Liver (tissue), 8 donors: ENCODE measurements at regions not wholly inside any gene's neighbourhood (a gene's known extent, or its start where the extent isn't known, plus 50 kb on each side); places are given as distances from the start of the nearest gene placed in this dataset.

Experiments
- DNase-seq: peaks from one replicate; pipeline ENCODE4 v3.0.0-alpha.2; 2017; ENCODE audit warnings: low spot score
- H3K27ac ChIP-seq, 2 donors: one replicate each; pipeline ENCODE4 v1.7.0; 2013; ENCODE audit warnings: inconsistent platforms in 2 of 2, low read length in 2 of 2, control low read depth in 1 of 2, low read depth in 1 of 2, mild to moderate bottlenecking in 1 of 2
- H3K27me3 ChIP-seq, 4 donors: one replicate each; pipeline versions ENCODE4 v1.6.1 to v1.7.0; 2013; ENCODE audit warnings: low read length in 3 of 4, inconsistent platforms in 1 of 4, mild to moderate bottlenecking in 1 of 4, moderate library complexity in 1 of 4; ENCODE audit not compliant: control insufficient read depth in 4 of 4, insufficient read depth in 4 of 4
- H3K36me3 ChIP-seq, 4 donors: one replicate each; pipeline versions ENCODE4 v1.6.1 to v1.7.0; 2013; ENCODE audit warnings: low read length in 3 of 4, mild to moderate bottlenecking in 3 of 4, low read depth in 1 of 4, moderate library complexity in 1 of 4; ENCODE audit not compliant: control insufficient read depth in 4 of 4, insufficient read depth in 3 of 4
- H3K4me1 ChIP-seq, 4 donors: one replicate each; pipeline versions ENCODE4 v1.6.1 to v1.7.0; 2013; ENCODE audit warnings: low read length in 3 of 4, mild to moderate bottlenecking in 3 of 4, moderate library complexity in 1 of 4; ENCODE audit not compliant: control insufficient read depth in 4 of 4, insufficient read depth in 4 of 4
- H3K4me3 ChIP-seq, 3 donors: one replicate each; pipeline versions ENCODE4 v1.6.1 to v1.7.0; 2013; ENCODE audit warnings: low read length in 3 of 3, control low read depth in 1 of 3, low read depth in 1 of 3, mild to moderate bottlenecking in 1 of 3
- H3K9ac ChIP-seq, 2 donors: one replicate each; pipeline ENCODE4 v1.7.0; 2013; ENCODE audit warnings: low read length in 2 of 2, mild to moderate bottlenecking in 2 of 2, moderate library complexity in 2 of 2, control low read depth in 1 of 2, low read depth in 1 of 2
- H3K9me3 ChIP-seq, 4 donors: one replicate each; pipeline versions ENCODE4 v1.6.1 to v1.7.0; 2013; ENCODE audit warnings: low read length in 3 of 4; ENCODE audit not compliant: control insufficient read depth in 4 of 4
- EGR1 ChIP-seq, 2 donors: IDR thresholded peaks; 2 replicates each; pipeline ENCODE4 v1.6.1; 2016 to 2018; ENCODE audit warnings: antibody characterized with exemption in 2 of 2, low read depth in 2 of 2
- FOXA1 ChIP-seq: IDR thresholded peaks from 2 replicates; pipeline ENCODE4 v1.6.1; 2016; ENCODE audit warnings: antibody characterized with exemption
- FOXA2 ChIP-seq: IDR thresholded peaks from 2 replicates; pipeline ENCODE4 v1.6.1; 2016; ENCODE audit warnings: antibody characterized with exemption
- HNF4A ChIP-seq, 2 donors: conservative IDR thresholded peaks; 2 replicates each; pipeline ENCODE4 v1.6.1; 2016; ENCODE audit warnings: antibody characterized with exemption in 2 of 2, mild to moderate bottlenecking in 2 of 2
- HNF4G ChIP-seq: IDR thresholded peaks from 2 replicates; pipeline ENCODE4 v1.6.1; 2016; ENCODE audit warnings: antibody characterized with exemption
- JUND ChIP-seq, 2 donors: IDR thresholded peaks; 2 replicates each; pipeline ENCODE4 v1.6.1; 2016; ENCODE audit warnings: antibody characterized with exemption in 2 of 2
- NR2F2 ChIP-seq: IDR thresholded peaks from 2 replicates; pipeline ENCODE4 v1.6.1; 2016; ENCODE audit warnings: antibody characterized with exemption
- RAD21 ChIP-seq, 2 donors: IDR thresholded peaks; 2 replicates each; pipeline ENCODE4 v1.6.1; 2016; ENCODE audit warnings: antibody characterized with exemption in 2 of 2, mild to moderate bottlenecking in 2 of 2
- RXRA ChIP-seq, 2 donors: IDR thresholded peaks; 2 replicates each; pipeline ENCODE4 v1.6.1; 2017 to 2018; ENCODE audit warnings: antibody characterized with exemption in 2 of 2, mild to moderate bottlenecking in 1 of 2
- SP1 ChIP-seq: IDR thresholded peaks from 2 replicates; pipeline ENCODE4 v1.6.1; 2018; ENCODE audit warnings: antibody characterized with exemption, mild to moderate bottlenecking
- TAF1 ChIP-seq: conservative IDR thresholded peaks from 2 replicates; pipeline ENCODE4 v1.6.1; 2016; ENCODE audit warnings: antibody characterized with exemption, mild to moderate bottlenecking
- WGBS: extraction: QIAGEN DNeasy Blood & Tissue Kit; methylation state at CpG from one replicate; pipeline ENCODE4 v1.1.7; 2013; 5-methylcytosine and 5-hydroxymethylcytosine counted together
- TF ChIP-seq, protein P1 (sequence below): fragments of 150-350 bp; IDR thresholded peaks from 2 replicates; pipeline ENCODE4 v1.5.1; 2017; ENCODE audit warnings: improper control_type of control experiment, low read depth, low read length; ENCODE audit not compliant: missing input control
- TF ChIP-seq, protein P2 (sequence below): IDR thresholded peaks from 2 replicates; pipeline ENCODE4 v1.6.1; 2016; ENCODE audit warnings: antibody characterized with exemption, mild to moderate bottlenecking
- TF ChIP-seq, protein P3 (sequence below): IDR thresholded peaks from 2 replicates; pipeline ENCODE4 v1.6.1; 2016; ENCODE audit warnings: antibody characterized with exemption
- TF ChIP-seq, protein P4 (sequence below): IDR thresholded peaks from 2 replicates; pipeline ENCODE4 v1.6.1; 2016; ENCODE audit warnings: antibody characterized with exemption
- donor health status: healthy.
- donor health status: healthy.
- donor health status: healthy.
- donor health status: healthy.
- donor health status: healthy.

DNA sequence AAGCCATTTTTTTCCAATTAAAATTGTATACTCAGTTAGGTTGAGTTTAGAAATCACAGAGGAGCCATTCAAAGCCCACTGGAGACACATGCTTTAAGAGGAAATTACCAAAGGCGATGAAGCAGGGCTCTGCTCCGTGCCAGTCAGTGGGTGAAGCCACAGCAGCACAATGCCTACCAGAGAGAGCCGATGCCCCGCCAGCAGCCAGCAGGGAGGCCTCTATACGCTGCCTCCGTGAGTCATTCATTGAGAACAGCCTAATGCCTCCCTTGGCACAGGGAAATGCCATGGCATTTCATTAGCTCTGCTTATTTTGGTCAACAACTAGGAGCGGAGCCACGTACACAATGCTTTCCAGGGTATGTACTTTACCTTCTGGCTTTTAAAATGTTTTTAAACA, 197.8 kb upstream of the FRMD6 start:
- H3K27ac ChIP-seq: no peak overlapping the region
- peaks cover 0 to 5% (median 3%) of the 10 kb centered on the region in 4 donors for H3K4me1 ChIP-seq
- no peaks in the 10 kb centered on the region for H3K9me3 ChIP-seq
- H3K4me3 ChIP-seq: no peak overlapping the region
- TF ChIP-seq FOXA1 (no peak), EGR1 (IDR thresholded peaks at IDR 0.05; ENCODE audit: low read depth in 2 of 2) (no peak), TAF1 (no peak), JUND (IDR thresholded peaks at IDR 0.05) (no peak), FOXA2 (no peak), SP1 (no peak), RAD21 (IDR thresholded peaks at IDR 0.05) (no peak), HNF4G (no peak)
- TF ChIP-seq, protein P1, sequence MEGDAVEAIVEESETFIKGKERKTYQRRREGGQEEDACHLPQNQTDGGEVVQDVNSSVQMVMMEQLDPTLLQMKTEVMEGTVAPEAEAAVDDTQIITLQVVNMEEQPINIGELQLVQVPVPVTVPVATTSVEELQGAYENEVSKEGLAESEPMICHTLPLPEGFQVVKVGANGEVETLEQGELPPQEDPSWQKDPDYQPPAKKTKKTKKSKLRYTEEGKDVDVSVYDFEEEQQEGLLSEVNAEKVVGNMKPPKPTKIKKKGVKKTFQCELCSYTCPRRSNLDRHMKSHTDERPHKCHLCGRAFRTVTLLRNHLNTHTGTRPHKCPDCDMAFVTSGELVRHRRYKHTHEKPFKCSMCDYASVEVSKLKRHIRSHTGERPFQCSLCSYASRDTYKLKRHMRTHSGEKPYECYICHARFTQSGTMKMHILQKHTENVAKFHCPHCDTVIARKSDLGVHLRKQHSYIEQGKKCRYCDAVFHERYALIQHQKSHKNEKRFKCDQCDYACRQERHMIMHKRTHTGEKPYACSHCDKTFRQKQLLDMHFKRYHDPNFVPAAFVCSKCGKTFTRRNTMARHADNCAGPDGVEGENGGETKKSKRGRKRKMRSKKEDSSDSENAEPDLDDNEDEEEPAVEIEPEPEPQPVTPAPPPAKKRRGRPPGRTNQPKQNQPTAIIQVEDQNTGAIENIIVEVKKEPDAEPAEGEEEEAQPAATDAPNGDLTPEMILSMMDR: no peak
- TF ChIP-seq, protein P2, sequence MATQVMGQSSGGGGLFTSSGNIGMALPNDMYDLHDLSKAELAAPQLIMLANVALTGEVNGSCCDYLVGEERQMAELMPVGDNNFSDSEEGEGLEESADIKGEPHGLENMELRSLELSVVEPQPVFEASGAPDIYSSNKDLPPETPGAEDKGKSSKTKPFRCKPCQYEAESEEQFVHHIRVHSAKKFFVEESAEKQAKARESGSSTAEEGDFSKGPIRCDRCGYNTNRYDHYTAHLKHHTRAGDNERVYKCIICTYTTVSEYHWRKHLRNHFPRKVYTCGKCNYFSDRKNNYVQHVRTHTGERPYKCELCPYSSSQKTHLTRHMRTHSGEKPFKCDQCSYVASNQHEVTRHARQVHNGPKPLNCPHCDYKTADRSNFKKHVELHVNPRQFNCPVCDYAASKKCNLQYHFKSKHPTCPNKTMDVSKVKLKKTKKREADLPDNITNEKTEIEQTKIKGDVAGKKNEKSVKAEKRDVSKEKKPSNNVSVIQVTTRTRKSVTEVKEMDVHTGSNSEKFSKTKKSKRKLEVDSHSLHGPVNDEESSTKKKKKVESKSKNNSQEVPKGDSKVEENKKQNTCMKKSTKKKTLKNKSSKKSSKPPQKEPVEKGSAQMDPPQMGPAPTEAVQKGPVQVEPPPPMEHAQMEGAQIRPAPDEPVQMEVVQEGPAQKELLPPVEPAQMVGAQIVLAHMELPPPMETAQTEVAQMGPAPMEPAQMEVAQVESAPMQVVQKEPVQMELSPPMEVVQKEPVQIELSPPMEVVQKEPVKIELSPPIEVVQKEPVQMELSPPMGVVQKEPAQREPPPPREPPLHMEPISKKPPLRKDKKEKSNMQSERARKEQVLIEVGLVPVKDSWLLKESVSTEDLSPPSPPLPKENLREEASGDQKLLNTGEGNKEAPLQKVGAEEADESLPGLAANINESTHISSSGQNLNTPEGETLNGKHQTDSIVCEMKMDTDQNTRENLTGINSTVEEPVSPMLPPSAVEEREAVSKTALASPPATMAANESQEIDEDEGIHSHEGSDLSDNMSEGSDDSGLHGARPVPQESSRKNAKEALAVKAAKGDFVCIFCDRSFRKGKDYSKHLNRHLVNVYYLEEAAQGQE: no peak
- TF ChIP-seq, protein P3, sequence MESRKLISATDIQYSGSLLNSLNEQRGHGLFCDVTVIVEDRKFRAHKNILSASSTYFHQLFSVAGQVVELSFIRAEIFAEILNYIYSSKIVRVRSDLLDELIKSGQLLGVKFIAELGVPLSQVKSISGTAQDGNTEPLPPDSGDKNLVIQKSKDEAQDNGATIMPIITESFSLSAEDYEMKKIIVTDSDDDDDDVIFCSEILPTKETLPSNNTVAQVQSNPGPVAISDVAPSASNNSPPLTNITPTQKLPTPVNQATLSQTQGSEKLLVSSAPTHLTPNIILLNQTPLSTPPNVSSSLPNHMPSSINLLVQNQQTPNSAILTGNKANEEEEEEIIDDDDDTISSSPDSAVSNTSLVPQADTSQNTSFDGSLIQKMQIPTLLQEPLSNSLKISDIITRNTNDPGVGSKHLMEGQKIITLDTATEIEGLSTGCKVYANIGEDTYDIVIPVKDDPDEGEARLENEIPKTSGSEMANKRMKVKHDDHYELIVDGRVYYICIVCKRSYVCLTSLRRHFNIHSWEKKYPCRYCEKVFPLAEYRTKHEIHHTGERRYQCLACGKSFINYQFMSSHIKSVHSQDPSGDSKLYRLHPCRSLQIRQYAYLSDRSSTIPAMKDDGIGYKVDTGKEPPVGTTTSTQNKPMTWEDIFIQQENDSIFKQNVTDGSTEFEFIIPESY: no peak
- no peaks in the 10 kb centered on the region for H3K27me3 ChIP-seq
- no peak for DNase-seq
- H3K9ac ChIP-seq: no peak overlapping the region
- WGBS: 92% methylated on average over 8 of the region's 8 CpGs
- H3K36me3 ChIP-seq: no peaks in the 10 kb centered on the region

DNA sequence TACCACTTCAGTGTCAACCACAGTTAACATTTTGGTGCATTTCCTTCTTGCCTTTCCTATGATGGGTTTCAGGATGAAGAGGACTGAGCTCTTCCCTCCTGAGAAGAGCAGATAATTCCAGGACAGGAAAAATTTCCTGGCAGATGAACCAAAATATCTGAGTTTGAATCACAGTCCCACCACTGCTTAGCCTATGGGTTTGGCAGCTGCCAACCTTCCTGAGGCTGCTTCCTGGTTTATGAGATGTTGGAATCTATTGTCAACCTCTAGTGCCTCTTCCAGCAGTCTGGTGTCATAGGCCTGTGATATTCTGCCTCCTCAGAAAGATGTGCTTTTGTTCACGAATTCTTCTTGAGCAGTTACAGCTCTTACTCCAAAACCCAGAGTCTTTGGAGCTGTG, 197.4 kb upstream of the FRMD6 start:
- no peaks in the 10 kb centered on the region for H3K9me3 ChIP-seq
- WGBS: 75% methylated on average over 1 of the region's 1 CpG
- H3K9ac ChIP-seq: no peak overlapping the region
- no peak for DNase-seq
- peaks cover 0 to under 1% (median under 1%) of the 10 kb centered on the region in 4 donors for H3K4me1 ChIP-seq
- H3K4me3 ChIP-seq: no peak overlapping the region
- no peaks in the 10 kb centered on the region for H3K27me3 ChIP-seq
- H3K27ac ChIP-seq: no peak overlapping the region
- no peaks in the 10 kb centered on the region for H3K36me3 ChIP-seq
- TF ChIP-seq TAF1 (no peak), EGR1 (IDR thresholded peaks at IDR 0.05; ENCODE audit: low read depth in 2 of 2) (no peak), SP1 (no peak), HNF4G (no peak), NR2F2 (no peak), HNF4A (conservative IDR thresholded peaks at IDR 0.05) (no peak), FOXA1 (no peak), JUND (IDR thresholded peaks at IDR 0.05) (no peak), RXRA (IDR thresholded peaks at IDR 0.05) (no peak), FOXA2 (no peak), RAD21 (IDR thresholded peaks at IDR 0.05) (no peak)
- TF ChIP-seq, protein P4, sequence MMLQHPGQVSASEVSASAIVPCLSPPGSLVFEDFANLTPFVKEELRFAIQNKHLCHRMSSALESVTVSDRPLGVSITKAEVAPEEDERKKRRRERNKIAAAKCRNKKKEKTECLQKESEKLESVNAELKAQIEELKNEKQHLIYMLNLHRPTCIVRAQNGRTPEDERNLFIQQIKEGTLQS: no peak
- TF ChIP-seq, protein P2: no peak
- TF ChIP-seq, protein P3: no peak
- TF ChIP-seq, protein P1: no peak
